OCI-LY1 (cell line): ENCODE measurements at regions not wholly inside any gene's neighbourhood (a gene's known extent, or its start where the extent isn't known, plus 50 kb on each side); places are given as distances from the start of the nearest gene placed in this dataset.

Experiments
- H2AFZ ChIP-seq: fragments of 200-600 bp; sonication (generic), shearing (Covaris generic); 2 replicates; pipeline ENCODE4 v1.6.0; 2014; ENCODE audit warnings: antibody characterized with exemption, mild to moderate bottlenecking, low read length
- H3F3A ChIP-seq: fragments of 200-600 bp; sonication (generic), shearing (Covaris generic); 2 replicates; pipeline ENCODE4 v1.6.0; 2014; ENCODE audit warnings: mild to moderate bottlenecking, antibody characterized with exemption, low read length, moderate library complexity; ENCODE audit not compliant: insufficient read depth
- H3K27ac ChIP-seq: fragments of 200-600 bp; sonication (generic); 2 replicates; pipeline ENCODE4 v1.5.1; 2014; ENCODE audit warnings: low read length, mixed run types, mild to moderate bottlenecking, low read depth; ENCODE audit not compliant: poor library complexity, severe bottlenecking
- H3K27me3 ChIP-seq: fragments of 200-600 bp; sonication (generic); 2 replicates; pipeline ENCODE4 v1.6.0; 2014; ENCODE audit warnings: antibody characterized with exemption, mild to moderate bottlenecking, low read length, moderate library complexity; ENCODE audit not compliant: insufficient read depth
- H3K36me3 ChIP-seq: fragments of 200-600 bp; sonication (generic); 2 replicates; pipeline ENCODE4 v1.6.1; 2014; ENCODE audit warnings: mild to moderate bottlenecking, antibody characterized with exemption, low read length, moderate library complexity, mixed read lengths; ENCODE audit not compliant: insufficient read depth
- H3K4me1 ChIP-seq: fragments of 200-600 bp; sonication (generic); 2 replicates; pipeline ENCODE4 v1.5.1; 2014; ENCODE audit warnings: mild to moderate bottlenecking, low read length, moderate library complexity; ENCODE audit not compliant: insufficient read depth, severe bottlenecking
- H3K4me2 ChIP-seq: fragments of 200-600 bp; sonication (generic), shearing (Covaris generic); 2 replicates; pipeline ENCODE4 v1.6.1; 2014; ENCODE audit warnings: low read length
- H3K4me3 ChIP-seq: fragments of 200-600 bp; sonication (generic); 2 replicates; pipeline ENCODE4 v1.5.1; 2014; ENCODE audit warnings: low read length, low read depth, mild to moderate bottlenecking, mixed read lengths; ENCODE audit not compliant: poor library complexity, severe bottlenecking
- H3K79me2 ChIP-seq: fragments of 200-600 bp; shearing (Covaris generic); 2 replicates; pipeline ENCODE4 v1.6.1; 2016; ENCODE audit warnings: mixed run types, low read length, mixed read lengths; ENCODE audit not compliant: insufficient read depth
- H3K9ac ChIP-seq: fragments of 200-600 bp; sonication (generic), shearing (Covaris generic); 2 replicates; pipeline ENCODE4 v1.6.1; 2014; ENCODE audit warnings: mild to moderate bottlenecking, low read length, mixed read lengths
- H3K9me2 ChIP-seq: fragments of 200-600 bp; sonication (generic), shearing (Covaris generic); 2 replicates; pipeline ENCODE4 v1.6.1; 2014; ENCODE audit warnings: low read depth, mild to moderate bottlenecking, low read length, mixed read lengths
- H3K9me3 ChIP-seq: fragments of 200-600 bp; shearing (Covaris generic); 2 replicates; pipeline ENCODE4 v1.6.1; 2014; ENCODE audit warnings: low read length, mixed read lengths
- H4K20me1 ChIP-seq: fragments of 200-600 bp; sonication (generic), shearing (Covaris generic); 2 replicates; pipeline ENCODE4 v1.6.0; 2016; ENCODE audit warnings: mild to moderate bottlenecking, low read length; ENCODE audit not compliant: insufficient read depth
- CTCF ChIP-seq: fragments of 200-600 bp; sonication (generic), shearing (Covaris generic); IDR thresholded peaks from 2 replicates; pipeline ENCODE4 v1.5.1; 2017; ENCODE audit warnings: mild to moderate bottlenecking, antibody characterized with exemption, low read length, moderate library complexity, mixed read lengths
- EZH2 ChIP-seq: fragments of 200-600 bp; sonication (generic), shearing (Covaris generic); IDR thresholded peaks from 2 replicates; pipeline ENCODE4 v1.8.0; 2017; ENCODE audit warnings: borderline replicate concordance, mixed run types, mild to moderate bottlenecking, antibody characterized with exemption, low read length, moderate library complexity, mixed read lengths

- no peaks in the 10 kb centered on the region for H3K36me3 ChIP-seq
- H3K9me3 ChIP-seq: no peaks in the 10 kb centered on the region
- no peaks in the 10 kb centered on the region for H3K27me3 ChIP-seq
- no peak overlapping the region for H3K4me3 ChIP-seq
- no peak overlapping the region for H3K27ac ChIP-seq
- H2AFZ ChIP-seq: no peak overlapping the region
- H3K4me2 ChIP-seq: no peak overlapping the region
- no peak for TF ChIP-seq EZH2
- TF ChIP-seq CTCF: no peak
- no peaks in the 10 kb centered on the region for H3K79me2 ChIP-seq
- no peaks in the 10 kb centered on the region for H3K4me1 ChIP-seq
- H3K9me2 ChIP-seq: no peaks in the 10 kb centered on the region
- H3K9ac ChIP-seq: no peak overlapping the region
- H4K20me1 ChIP-seq: no peaks in the 10 kb centered on the region
- H3F3A ChIP-seq: no peaks in the 10 kb centered on the region
Observed at GRCh38 chr9:18173923-18174322, 300.0 kb upstream of the ADAMTSL1 start.

GRCh38 chr9:18182636-18183035 lies 291.3 kb upstream of the ADAMTSL1 start:
- no peak overlapping the region for H3K4me2 ChIP-seq
- TF ChIP-seq EZH2: no peak
- no peak for TF ChIP-seq CTCF
- no peaks in the 10 kb centered on the region for H3K36me3 ChIP-seq
- H3K4me1 ChIP-seq: no peaks in the 10 kb centered on the region
- H3K9ac ChIP-seq: no peak overlapping the region
- H3K79me2 ChIP-seq: no peaks in the 10 kb centered on the region
- H3K27me3 ChIP-seq: no peaks in the 10 kb centered on the region
- no peaks in the 10 kb centered on the region for H3K9me3 ChIP-seq
- no peaks in the 10 kb centered on the region for H3F3A ChIP-seq
- no peaks in the 10 kb centered on the region for H3K9me2 ChIP-seq
- no peaks in the 10 kb centered on the region for H4K20me1 ChIP-seq
- no peak overlapping the region for H3K4me3 ChIP-seq
- no peak overlapping the region for H3K27ac ChIP-seq
- no peak overlapping the region for H2AFZ ChIP-seq

GRCh38 chr9:18183974-18184373 lies 290.0 kb upstream of the ADAMTSL1 start:
- H3K4me1 ChIP-seq: no peaks in the 10 kb centered on the region
- H2AFZ ChIP-seq: no peak overlapping the region
- H3K9me3 ChIP-seq: no peaks in the 10 kb centered on the region
- H3K4me2 ChIP-seq: no peak overlapping the region
- H4K20me1 ChIP-seq: no peaks in the 10 kb centered on the region
- no peaks in the 10 kb centered on the region for H3K36me3 ChIP-seq
- no peaks in the 10 kb centered on the region for H3K27me3 ChIP-seq
- no peak overlapping the region for H3K27ac ChIP-seq
- H3K79me2 ChIP-seq: no peaks in the 10 kb centered on the region
- H3K9ac ChIP-seq: no peak overlapping the region
- TF ChIP-seq CTCF (no peak), EZH2 (no peak)
- no peak overlapping the region for H3K4me3 ChIP-seq
- no peaks in the 10 kb centered on the region for H3K9me2 ChIP-seq
- no peaks in the 10 kb centered on the region for H3F3A ChIP-seq
